ENCODE measurements at regions not wholly inside any gene's neighbourhood (a gene's known extent, or its start where the extent isn't known, plus 50 kb on each side); places are given as distances from the start of the nearest gene placed in this dataset.

- TF ChIP-seq, protein P1, sequence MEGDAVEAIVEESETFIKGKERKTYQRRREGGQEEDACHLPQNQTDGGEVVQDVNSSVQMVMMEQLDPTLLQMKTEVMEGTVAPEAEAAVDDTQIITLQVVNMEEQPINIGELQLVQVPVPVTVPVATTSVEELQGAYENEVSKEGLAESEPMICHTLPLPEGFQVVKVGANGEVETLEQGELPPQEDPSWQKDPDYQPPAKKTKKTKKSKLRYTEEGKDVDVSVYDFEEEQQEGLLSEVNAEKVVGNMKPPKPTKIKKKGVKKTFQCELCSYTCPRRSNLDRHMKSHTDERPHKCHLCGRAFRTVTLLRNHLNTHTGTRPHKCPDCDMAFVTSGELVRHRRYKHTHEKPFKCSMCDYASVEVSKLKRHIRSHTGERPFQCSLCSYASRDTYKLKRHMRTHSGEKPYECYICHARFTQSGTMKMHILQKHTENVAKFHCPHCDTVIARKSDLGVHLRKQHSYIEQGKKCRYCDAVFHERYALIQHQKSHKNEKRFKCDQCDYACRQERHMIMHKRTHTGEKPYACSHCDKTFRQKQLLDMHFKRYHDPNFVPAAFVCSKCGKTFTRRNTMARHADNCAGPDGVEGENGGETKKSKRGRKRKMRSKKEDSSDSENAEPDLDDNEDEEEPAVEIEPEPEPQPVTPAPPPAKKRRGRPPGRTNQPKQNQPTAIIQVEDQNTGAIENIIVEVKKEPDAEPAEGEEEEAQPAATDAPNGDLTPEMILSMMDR (IDR thresholded peaks at IDR 0.05; ENCODE audit: insufficient read depth, low read depth, low read length), result peak; percentile 24
- no peak for TF ChIP-seq EZH2 (IDR thresholded peaks at IDR 0.05; ENCODE audit: insufficient read depth, low read length)
Observed at GRCh38 chr13:76019421-76020044, 383.4 kb downstream of the LMO7 start.
